ENCODE measurements at regions not wholly inside any gene's neighbourhood (a gene's known extent, or its start where the extent isn't known, plus 50 kb on each side); places are given as distances from the start of the nearest gene placed in this dataset.
A peak's percentile ranks its signal among the peaks of the same experiment; 100 is the strongest.

DNA sequence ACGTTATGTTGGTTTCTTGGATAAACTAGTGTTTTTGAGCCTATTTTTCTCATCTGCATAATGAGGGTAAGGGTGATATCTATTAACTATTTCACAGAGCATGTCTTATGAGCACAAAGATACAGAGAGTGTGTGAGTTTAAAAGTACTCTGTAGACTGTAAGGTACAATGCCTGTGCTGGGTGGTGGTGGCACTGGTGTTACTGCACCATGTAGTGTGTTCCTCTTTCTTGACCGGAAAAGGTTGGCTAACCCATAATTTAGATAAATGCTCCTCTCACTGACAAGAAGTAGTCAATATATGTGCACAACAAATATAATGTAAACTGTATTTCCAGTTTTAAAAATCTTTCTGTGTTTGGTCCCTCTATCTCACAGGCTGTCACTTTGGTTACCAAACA is 116.2 kb upstream of the MMS22L start:
- H3K27ac Mint-ChIP-seq = no peak overlapping the region
- WGBS, 2 experiments (ENCODE audit: insufficient coverage in 1 of 2, insufficient read length in 1 of 2) = 96 to 100% methylated on average over 2 of the region's 2 CpGs

GRCh38 chr6:97401533-97401932 is 118.5 kb upstream of the MMS22L start:
- H3K27me3 Mint-ChIP-seq (ENCODE audit: insufficient read depth) = peaks cover 1% of the 10 kb centered on the region
- H3K36me3 Mint-ChIP-seq (ENCODE audit: low read depth) = no peaks in the 10 kb centered on the region
- Histone ChIP-seq H3K27ac (ENCODE audit: low read depth, low read length) (no peak overlapping the region), H3K9me3 (ENCODE audit: control insufficient read depth, low read length) (peaks cover 6% of the 10 kb centered on the region), H3K4me1 (ENCODE audit: control insufficient read depth, insufficient read depth, low read length) (peaks cover 10% of the 10 kb centered on the region), H3K36me3 (ENCODE audit: control insufficient read depth, insufficient read depth, low read length) (no peaks in the 10 kb centered on the region), H3K27me3 (ENCODE audit: control insufficient read depth, insufficient read depth, low read length, poor library complexity, severe bottlenecking) (no peaks in the 10 kb centered on the region), H3K9ac (ENCODE audit: extremely low read depth, low read length, poor library complexity, severe bottlenecking) (no peak overlapping the region), H3K4me3 (ENCODE audit: low read length) (no peak overlapping the region)
- H3K27ac Mint-ChIP-seq = no peak overlapping the region
- DNase-seq = no peak
- TF ChIP-seq, protein P1, sequence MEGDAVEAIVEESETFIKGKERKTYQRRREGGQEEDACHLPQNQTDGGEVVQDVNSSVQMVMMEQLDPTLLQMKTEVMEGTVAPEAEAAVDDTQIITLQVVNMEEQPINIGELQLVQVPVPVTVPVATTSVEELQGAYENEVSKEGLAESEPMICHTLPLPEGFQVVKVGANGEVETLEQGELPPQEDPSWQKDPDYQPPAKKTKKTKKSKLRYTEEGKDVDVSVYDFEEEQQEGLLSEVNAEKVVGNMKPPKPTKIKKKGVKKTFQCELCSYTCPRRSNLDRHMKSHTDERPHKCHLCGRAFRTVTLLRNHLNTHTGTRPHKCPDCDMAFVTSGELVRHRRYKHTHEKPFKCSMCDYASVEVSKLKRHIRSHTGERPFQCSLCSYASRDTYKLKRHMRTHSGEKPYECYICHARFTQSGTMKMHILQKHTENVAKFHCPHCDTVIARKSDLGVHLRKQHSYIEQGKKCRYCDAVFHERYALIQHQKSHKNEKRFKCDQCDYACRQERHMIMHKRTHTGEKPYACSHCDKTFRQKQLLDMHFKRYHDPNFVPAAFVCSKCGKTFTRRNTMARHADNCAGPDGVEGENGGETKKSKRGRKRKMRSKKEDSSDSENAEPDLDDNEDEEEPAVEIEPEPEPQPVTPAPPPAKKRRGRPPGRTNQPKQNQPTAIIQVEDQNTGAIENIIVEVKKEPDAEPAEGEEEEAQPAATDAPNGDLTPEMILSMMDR (conservative IDR thresholded peaks at IDR 0.05) = no peak
- no peaks in the 10 kb centered on the region for H3K9me3 Mint-ChIP-seq
- peaks cover 25% of the 10 kb centered on the region for H3K4me1 Mint-ChIP-seq
- WGBS, 2 experiments (ENCODE audit: insufficient coverage in 1 of 2, insufficient read length in 1 of 2) = 91 to 100% methylated on average over 2 of the region's 2 CpGs
- no peak overlapping the region for H3K4me3 Mint-ChIP-seq

More for the DNA sequence above, 116.2 kb upstream of the MMS22L start:
- DNase-seq = no peak
- Histone ChIP-seq H3K9ac (ENCODE audit: extremely low read depth, low read length, poor library complexity, severe bottlenecking) (no peak overlapping the region), H3K4me1 (ENCODE audit: control insufficient read depth, insufficient read depth, low read length) (peaks cover 3% of the 10 kb centered on the region), H3K27me3 (ENCODE audit: control insufficient read depth, insufficient read depth, low read length, poor library complexity, severe bottlenecking) (no peaks in the 10 kb centered on the region), H3K9me3 (ENCODE audit: control insufficient read depth, low read length) (peaks cover 6% of the 10 kb centered on the region), H3K4me3 (ENCODE audit: low read length) (no peak overlapping the region), H3K36me3 (ENCODE audit: control insufficient read depth, insufficient read depth, low read length) (no peaks in the 10 kb centered on the region), H3K27ac (ENCODE audit: low read depth, low read length) (no peak overlapping the region)
- H3K4me3 Mint-ChIP-seq = no peak overlapping the region
- peaks cover 9% of the 10 kb centered on the region for H3K4me1 Mint-ChIP-seq
- no peaks in the 10 kb centered on the region for H3K36me3 Mint-ChIP-seq (ENCODE audit: low read depth)
- TF ChIP-seq, protein P1 (conservative IDR thresholded peaks at IDR 0.05) = no peak
- H3K9me3 Mint-ChIP-seq = no peaks in the 10 kb centered on the region
- H3K27me3 Mint-ChIP-seq (ENCODE audit: insufficient read depth) = peaks cover 1% of the 10 kb centered on the region

DNA sequence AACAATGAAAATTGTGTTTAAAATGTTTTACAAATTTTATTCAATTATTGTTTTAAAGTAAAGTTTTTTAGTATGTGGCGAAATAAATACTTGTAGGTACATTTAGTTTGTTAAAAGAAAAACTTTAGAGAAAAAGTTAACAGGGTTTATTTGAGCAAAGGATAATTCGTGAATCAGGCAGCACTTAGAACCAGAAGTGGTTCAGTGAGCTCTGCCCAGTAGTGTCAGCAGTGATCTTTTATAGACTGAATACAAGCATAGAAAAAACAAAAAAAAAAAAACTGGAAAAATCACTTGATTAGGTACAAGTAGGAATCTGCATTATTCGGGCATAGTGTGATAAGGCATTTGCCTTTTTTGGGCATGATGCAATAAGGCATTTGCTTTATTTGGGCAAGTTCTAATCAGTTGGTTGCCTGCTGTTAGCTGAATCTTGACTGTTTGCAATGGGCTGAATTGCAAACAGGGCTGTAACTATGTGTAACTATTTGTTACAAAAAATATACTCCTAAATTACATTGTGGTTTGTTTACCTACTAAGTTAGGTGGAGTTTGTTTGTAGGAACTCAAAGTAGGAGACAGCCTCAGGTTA is 122.9 kb upstream of the MMS22L start:
- no peak for DNase-seq
- TF ChIP-seq, protein P1 (conservative IDR thresholded peaks at IDR 0.05) = no peak

More for the DNA sequence above, 122.9 kb upstream of the MMS22L start:
- 65 to 72% methylated on average over 2 to 3 of the region's 3 CpGs for WGBS, 2 experiments (ENCODE audit: insufficient coverage in 1 of 2, insufficient read length in 1 of 2)
- H3K4me3 ChIP-seq (ENCODE audit: low read length) = peak overlapping the region; percentile 51
- H3K27me3 Mint-ChIP-seq (ENCODE audit: insufficient read depth) = peaks cover 8% of the 10 kb centered on the region
- peaks cover 36% of the 10 kb centered on the region for H3K4me1 Mint-ChIP-seq
- H3K9me3 ChIP-seq (ENCODE audit: control insufficient read depth, low read length) = peaks cover 6% of the 10 kb centered on the region
- H3K36me3 Mint-ChIP-seq (ENCODE audit: low read depth) = no peaks in the 10 kb centered on the region
- H3K27me3 ChIP-seq (ENCODE audit: control insufficient read depth, insufficient read depth, low read length, poor library complexity, severe bottlenecking) = no peaks in the 10 kb centered on the region
- peak overlapping the region; percentile 46 for H3K27ac Mint-ChIP-seq
- no peaks in the 10 kb centered on the region for H3K36me3 ChIP-seq (ENCODE audit: control insufficient read depth, insufficient read depth, low read length)
- H3K27ac ChIP-seq (ENCODE audit: low read depth, low read length) = no peak overlapping the region
- H3K9ac ChIP-seq (ENCODE audit: extremely low read depth, low read length, poor library complexity, severe bottlenecking) = no peak overlapping the region
- no peaks in the 10 kb centered on the region for H3K9me3 Mint-ChIP-seq
- peaks cover 10% of the 10 kb centered on the region for H3K4me1 ChIP-seq (ENCODE audit: control insufficient read depth, insufficient read depth, low read length)
- H3K4me3 Mint-ChIP-seq = peak overlapping the region; percentile 9
